Calu3 (cell line): ENCODE measurements at regions not wholly inside any gene's neighbourhood (a gene's known extent, or its start where the extent isn't known, plus 50 kb on each side); places are given as distances from the start of the nearest gene placed in this dataset.

Source experiments
- BruUV-seq: library from RNA; stranded (reverse); fragments of 400-500 nt; replicated peaks from 2 replicates; lab custom pipeline; 2021; lab: Mats Ljungman, UMichigan
- CTCF ChIA-PET: fragments of 300-600 bp; sonication (Branson Sonifier 250); formaldehyde crosslinking; loops from one replicate; lab custom pipeline; 2022; ENCODE audit warnings: antibody characterized with exemption; lab: Charles Lee
- DNase-seq: peaks from one replicate; pipeline ENCODE4 v3.0.0; 2022
- H3K27ac Mint-ChIP-seq: one replicate; pipeline ENCODE4 v1.8.0; 2022; ENCODE audit warnings: mixed read lengths; ENCODE audit not compliant: unreplicated experiment
- H3K27me3 Mint-ChIP-seq: one replicate; pipeline ENCODE4 v1.8.0; 2022; ENCODE audit warnings: mixed read lengths; ENCODE audit not compliant: unreplicated experiment
- H3K36me3 Mint-ChIP-seq: one replicate; pipeline ENCODE4 v1.8.0; 2022; ENCODE audit warnings: mild to moderate bottlenecking, moderate library complexity, mixed read lengths; ENCODE audit not compliant: insufficient read depth, unreplicated experiment
- H3K4me1 Mint-ChIP-seq: one replicate; pipeline ENCODE4 v1.8.0; 2022; ENCODE audit warnings: mild to moderate bottlenecking, low read depth, mixed read lengths; ENCODE audit not compliant: unreplicated experiment
- H3K4me3 Mint-ChIP-seq: one replicate; pipeline ENCODE4 v1.8.0; 2022; ENCODE audit warnings: mild to moderate bottlenecking, low read depth, moderate library complexity, mixed read lengths; ENCODE audit not compliant: unreplicated experiment
- H3K9me3 Mint-ChIP-seq: one replicate; pipeline ENCODE4 v1.8.0; 2022; ENCODE audit warnings: low read depth, mixed read lengths; ENCODE audit not compliant: unreplicated experiment
- intact Hi-C: fragments of 100-400 bp; cut with micrococcal nuclease; formaldehyde crosslinking; loops from one replicate; pipeline ENCODE4 v1.10.0; 2022; ENCODE audit not compliant: unreplicated experiment
- TF ChIP-seq, protein P1 (sequence below): fragments of 200-600 bp; IDR thresholded peaks from one replicate; pipeline ENCODE4 v1.8.0; 2022; ENCODE audit warnings: antibody characterized with exemption; ENCODE audit not compliant: unreplicated experiment

DNA sequence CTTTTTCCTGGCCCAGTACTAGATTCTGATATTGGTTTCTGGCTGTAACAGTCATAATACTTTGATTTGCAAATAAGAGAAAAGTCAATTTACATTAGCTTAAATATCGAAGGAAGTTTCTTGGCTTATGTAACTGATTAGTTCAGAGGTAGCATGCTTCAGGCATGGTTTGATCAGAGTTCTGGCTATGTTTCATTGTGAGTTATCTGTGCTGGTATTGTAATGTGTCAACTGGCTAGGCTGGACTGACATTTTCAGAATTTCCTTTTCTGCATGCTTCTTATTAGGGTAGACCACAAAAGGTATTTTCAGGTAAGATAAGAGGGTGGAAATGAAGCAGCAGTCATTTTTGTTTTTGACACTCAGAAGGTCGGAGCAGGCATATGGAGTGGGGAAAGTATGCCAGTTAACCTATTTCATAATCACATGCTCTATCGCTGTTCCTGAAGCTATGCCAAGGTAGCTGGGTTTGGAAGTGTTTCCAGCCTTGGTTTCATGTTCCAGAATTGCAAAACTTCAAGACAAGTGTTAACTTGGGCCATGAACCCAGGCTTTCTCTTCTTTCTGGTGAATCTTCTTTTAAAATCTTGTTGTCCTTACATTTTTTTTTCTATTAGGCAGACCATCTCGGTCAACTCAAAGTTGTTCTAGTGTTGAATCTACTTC is 244.9 kb downstream of the DHX35 start:
- intact Hi-C loops: no loop called here
- Mint-ChIP-seq H3K27me3 (peaks cover 97% of the 10 kb centered on the region), H3K4me1 (no peaks in the 10 kb centered on the region), H3K4me3 (no peak overlapping the region), H3K36me3 (no peaks in the 10 kb centered on the region), H3K9me3 (no peaks in the 10 kb centered on the region), H3K27ac (no peak overlapping the region)
- BruUV-seq: no TSS peak
- CTCF ChIA-PET: no interaction called here
- DNase-seq: no peak
- TF ChIP-seq, protein P1, sequence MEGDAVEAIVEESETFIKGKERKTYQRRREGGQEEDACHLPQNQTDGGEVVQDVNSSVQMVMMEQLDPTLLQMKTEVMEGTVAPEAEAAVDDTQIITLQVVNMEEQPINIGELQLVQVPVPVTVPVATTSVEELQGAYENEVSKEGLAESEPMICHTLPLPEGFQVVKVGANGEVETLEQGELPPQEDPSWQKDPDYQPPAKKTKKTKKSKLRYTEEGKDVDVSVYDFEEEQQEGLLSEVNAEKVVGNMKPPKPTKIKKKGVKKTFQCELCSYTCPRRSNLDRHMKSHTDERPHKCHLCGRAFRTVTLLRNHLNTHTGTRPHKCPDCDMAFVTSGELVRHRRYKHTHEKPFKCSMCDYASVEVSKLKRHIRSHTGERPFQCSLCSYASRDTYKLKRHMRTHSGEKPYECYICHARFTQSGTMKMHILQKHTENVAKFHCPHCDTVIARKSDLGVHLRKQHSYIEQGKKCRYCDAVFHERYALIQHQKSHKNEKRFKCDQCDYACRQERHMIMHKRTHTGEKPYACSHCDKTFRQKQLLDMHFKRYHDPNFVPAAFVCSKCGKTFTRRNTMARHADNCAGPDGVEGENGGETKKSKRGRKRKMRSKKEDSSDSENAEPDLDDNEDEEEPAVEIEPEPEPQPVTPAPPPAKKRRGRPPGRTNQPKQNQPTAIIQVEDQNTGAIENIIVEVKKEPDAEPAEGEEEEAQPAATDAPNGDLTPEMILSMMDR: no peak

DNA sequence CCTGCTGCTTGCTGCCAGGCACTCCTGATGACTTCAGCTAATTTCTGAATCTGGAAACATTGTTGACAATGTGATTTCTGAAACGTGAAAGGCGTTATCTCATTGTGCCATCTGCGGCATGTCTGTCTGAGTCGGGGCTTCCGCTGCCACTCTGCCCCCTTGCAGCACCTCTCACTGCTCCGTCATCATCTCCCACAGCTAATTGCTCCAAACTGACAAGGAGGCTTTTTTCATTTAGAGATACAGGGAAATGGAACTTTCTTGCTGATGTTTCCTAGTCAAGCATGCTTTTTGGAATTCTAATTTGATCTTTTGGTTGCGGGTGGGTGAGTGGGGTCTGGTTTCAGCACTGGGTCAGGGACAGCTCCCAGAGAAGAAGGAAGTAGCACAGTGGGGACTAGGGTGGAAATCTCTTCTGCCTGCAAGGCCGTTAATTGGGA is 233.5 kb downstream of the DHX35 start:
- H3K9me3 Mint-ChIP-seq: peaks cover 3% of the 10 kb centered on the region
- DNase-seq: no peak
- H3K36me3 Mint-ChIP-seq: peaks cover 4% of the 10 kb centered on the region
- H3K4me1 Mint-ChIP-seq: no peaks in the 10 kb centered on the region
- H3K27me3 Mint-ChIP-seq: peaks cover 50% of the 10 kb centered on the region
- BruUV-seq: no TSS peak
- CTCF ChIA-PET: interaction anchor here (0.7 kb wide), 2 partner anchors 19 to 27 kb away, joined by 4 read pairs; no protein-coding TSS in a partner anchor
- H3K27ac Mint-ChIP-seq: no peak overlapping the region
- H3K4me3 Mint-ChIP-seq: no peak overlapping the region
- intact Hi-C loops: no loop called here
- TF ChIP-seq, protein P1: no peak

DNA sequence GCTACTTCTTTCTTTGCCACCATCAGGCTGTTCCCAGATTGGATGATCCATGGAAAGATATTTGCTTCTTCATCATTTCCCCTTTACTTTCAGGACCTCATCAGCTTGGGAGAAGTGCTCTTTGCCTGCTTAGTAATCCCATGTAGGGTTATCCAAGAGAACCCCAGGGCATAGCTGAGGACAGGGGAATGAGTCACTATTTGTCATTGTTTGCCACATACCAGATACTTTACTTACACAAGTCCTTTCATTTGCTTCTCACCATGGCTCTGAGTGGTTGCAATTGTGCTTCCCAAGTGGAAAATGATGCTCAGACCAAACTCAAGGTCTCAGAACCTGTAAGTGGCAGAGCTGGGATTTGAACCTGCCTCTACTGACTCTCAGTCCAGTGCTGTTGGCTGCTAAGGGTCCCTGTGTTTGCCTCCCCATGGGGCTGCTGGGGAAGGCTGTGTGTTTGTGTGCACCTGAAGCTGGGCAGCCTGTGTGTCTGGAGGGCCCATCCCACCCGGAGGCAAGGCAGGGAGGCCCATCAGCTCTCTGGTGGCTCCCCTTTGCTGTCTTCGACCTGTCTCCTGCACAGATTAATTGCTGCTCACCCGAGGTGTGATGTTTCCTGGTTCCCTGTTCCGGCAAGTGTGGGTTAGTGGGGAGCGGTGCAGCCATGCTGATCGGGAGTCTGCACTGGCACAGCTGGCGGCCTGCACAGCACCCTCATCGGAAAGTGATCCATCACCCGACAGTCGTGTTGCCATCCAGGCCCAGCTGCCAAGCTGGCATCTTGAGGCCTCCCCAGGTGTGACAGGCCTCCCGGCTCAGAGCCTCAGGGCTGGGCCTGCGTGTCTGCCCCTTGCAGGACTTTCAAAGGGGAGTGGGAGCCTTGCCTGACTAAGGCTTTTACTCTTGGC is 228.8 kb downstream of the DHX35 start:
- TF ChIP-seq, protein P1: no peak

DNA sequence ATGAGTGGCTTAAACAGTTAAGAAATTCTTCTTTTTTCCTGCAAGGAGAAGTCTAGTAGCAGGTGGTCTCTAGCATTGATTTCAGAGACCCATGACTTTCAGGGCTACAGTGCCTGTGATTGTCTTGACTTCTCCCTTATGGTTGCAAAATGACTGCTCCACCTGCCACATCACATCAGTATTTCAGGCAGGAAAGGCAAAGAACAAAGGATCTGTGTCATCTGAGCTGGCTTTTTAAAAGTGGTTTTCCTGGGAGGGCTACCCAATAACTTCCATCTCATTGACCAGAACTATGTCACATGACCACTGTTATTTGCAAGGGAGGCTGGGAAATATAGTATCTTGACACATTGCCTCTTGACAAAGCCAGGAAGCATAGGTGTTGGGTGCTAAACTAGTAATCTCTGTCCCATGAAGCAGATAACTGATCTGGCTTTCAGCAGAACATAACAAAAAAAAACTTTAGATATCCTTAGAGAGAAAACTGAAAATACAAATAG is 226.2 kb downstream of the DHX35 start:
- intact Hi-C loops: no loop called here
- BruUV-seq: no TSS peak

More for the DNA sequence above, 228.8 kb downstream of the DHX35 start:
- peaks cover 3% of the 10 kb centered on the region for H3K9me3 Mint-ChIP-seq
- H3K27me3 Mint-ChIP-seq: peaks cover 29% of the 10 kb centered on the region
- intact Hi-C loops: no loop called here
- no peak overlapping the region for H3K27ac Mint-ChIP-seq
- CTCF ChIA-PET: interaction anchor here (0.5 to 1.4 kb wide), 2 partner anchors 10 to 79 kb away, joined by 4 to 5 read pairs; no protein-coding TSS in a partner anchor
- no peaks in the 10 kb centered on the region for H3K4me1 Mint-ChIP-seq
- BruUV-seq: no TSS peak
- H3K36me3 Mint-ChIP-seq: peaks cover 4% of the 10 kb centered on the region
- no peak overlapping the region for H3K4me3 Mint-ChIP-seq
- DNase-seq: peak; percentile 19

More for the DNA sequence above, 226.2 kb downstream of the DHX35 start:
- TF ChIP-seq, protein P1: no peak
- CTCF ChIA-PET: no interaction called here
- peaks cover 4% of the 10 kb centered on the region for H3K36me3 Mint-ChIP-seq
- H3K4me3 Mint-ChIP-seq: no peak overlapping the region
- H3K27ac Mint-ChIP-seq: no peak overlapping the region
- no peaks in the 10 kb centered on the region for H3K4me1 Mint-ChIP-seq
- peaks cover 6% of the 10 kb centered on the region for H3K9me3 Mint-ChIP-seq
- H3K27me3 Mint-ChIP-seq: peaks cover 20% of the 10 kb centered on the region
- no peak for DNase-seq
